SK-N-MC (cell line): ENCODE measurements at regions not wholly inside any gene's neighbourhood (a gene's known extent, or its start where the extent isn't known, plus 50 kb on each side); places are given as distances from the start of the nearest gene placed in this dataset.

Experiments used
- DNase-seq: peaks from one replicate; pipeline ENCODE4 v3.0.0-alpha.2; 2011; ENCODE audit warnings: low read depth, low spot score
- H3K27ac ChIP-seq: fragments of 200-600 bp; sonication (generic); 2 replicates; pipeline ENCODE4 v1.5.1; 2016; ENCODE audit warnings: mixed run types
- H3K36me3 ChIP-seq: fragments of 200-600 bp; sonication (generic); 2 replicates; pipeline ENCODE4 v1.6.1; 2017; ENCODE audit warnings: antibody characterized with exemption, low read length, mixed read lengths; ENCODE audit not compliant: insufficient read depth
- H3K4me3 ChIP-seq: fragments of 200-600 bp; sonication (generic); 2 replicates; pipeline ENCODE4 v1.5.1; 2016
- H3K9ac ChIP-seq: fragments of 200-600 bp; sonication (generic); 2 replicates; pipeline ENCODE4 v1.8.0; 2017; ENCODE audit warnings: mixed run types, mixed read lengths; ENCODE audit not compliant: insufficient read length
- H3K9me3 ChIP-seq: fragments of 200-600 bp; sonication (generic); 2 replicates; pipeline ENCODE4 v1.6.1; 2017; ENCODE audit warnings: low read depth, mild to moderate bottlenecking, antibody characterized with exemption, low read length, moderate library complexity, mixed read lengths
- EZH2 ChIP-seq: fragments of 200-600 bp; sonication (generic); IDR thresholded peaks from one replicate; pipeline ENCODE4 v1.6.1; 2017; ENCODE audit warnings: antibody characterized with exemption
- FOXP2 ChIP-seq: optimal IDR thresholded peaks from 2 replicates; pipeline ENCODE3; 2011; ENCODE audit warnings: mild to moderate bottlenecking, moderate library complexity; ENCODE audit not compliant: insufficient read depth; ENCODE audit errors: extremely low read length, control extremely low read depth
- POLR2AphosphoS5 ChIP-seq: IDR thresholded peaks from 2 replicates; pipeline ENCODE4 v1.6.1; 2012; ENCODE audit warnings: mild to moderate bottlenecking, low read depth, low read length, borderline replicate concordance

DNA sequence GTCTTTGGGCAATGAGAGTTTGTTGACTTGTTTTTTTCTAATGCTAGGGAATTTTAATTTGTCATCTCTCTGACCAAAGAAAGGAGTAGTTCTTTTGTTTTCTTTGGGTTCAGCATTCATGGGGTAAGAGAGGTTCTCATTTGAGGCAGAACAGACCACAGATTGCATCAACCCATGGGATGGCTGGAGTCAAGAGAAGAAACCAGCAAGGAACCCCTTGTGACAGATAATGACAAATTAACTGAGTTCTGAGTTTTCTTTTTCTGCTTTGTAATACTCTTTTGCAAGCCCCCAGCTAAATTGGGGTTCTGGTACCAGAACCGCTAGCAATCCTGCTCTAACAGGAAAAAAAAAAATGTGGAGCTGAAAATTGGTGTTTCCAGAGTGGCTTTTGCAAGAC is 864.1 kb downstream of the DIAPH3 start:
- H3K27ac ChIP-seq = no peak overlapping the region
- DNase-seq = no peak
- H3K9ac ChIP-seq = no peak overlapping the region
- no peak for TF ChIP-seq POLR2AphosphoS5
- TF ChIP-seq EZH2 = no peak
- no peak for TF ChIP-seq FOXP2
- H3K36me3 ChIP-seq = no peaks in the 10 kb centered on the region
- no peak overlapping the region for H3K4me3 ChIP-seq
- H3K9me3 ChIP-seq = no peaks in the 10 kb centered on the region

DNA sequence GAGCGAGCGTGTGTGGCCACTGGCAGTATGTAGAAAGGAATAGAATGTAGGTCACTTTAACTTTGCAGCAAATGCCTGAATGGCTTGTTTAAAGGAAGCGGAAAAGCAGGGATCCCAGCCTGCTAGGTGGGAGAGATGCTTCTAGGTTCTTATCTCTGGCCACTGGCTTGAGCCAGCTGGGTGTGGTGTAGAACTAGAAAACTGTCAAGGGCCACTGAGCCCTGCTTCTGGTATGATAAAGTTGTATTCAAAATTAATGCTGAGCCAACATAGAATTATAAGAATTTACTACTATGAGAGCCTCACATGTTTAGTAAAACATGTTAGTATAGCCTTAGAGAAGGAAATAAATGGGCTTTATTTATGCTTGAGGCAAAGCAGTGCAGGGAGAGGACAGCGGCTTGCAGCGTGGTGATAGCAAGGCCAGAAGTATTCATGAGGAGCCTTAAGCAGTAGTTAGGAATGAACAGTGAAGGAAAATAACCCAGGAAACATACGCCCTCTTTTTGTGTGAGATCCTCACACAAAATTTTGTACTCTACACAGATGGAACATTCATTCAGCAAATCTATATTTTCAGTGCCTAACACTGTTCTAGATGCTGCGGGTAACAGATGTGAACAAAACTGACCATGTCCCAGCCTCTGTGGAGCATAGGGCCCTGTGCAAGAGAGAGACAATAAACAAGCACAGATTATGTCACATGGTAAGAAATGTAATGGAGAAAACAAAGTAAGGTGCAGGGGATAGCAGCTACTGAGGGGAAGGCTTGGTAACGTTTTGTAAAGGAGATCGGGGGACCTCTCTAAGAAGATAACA is 863.2 kb downstream of the DIAPH3 start:
- no peak overlapping the region for H3K27ac ChIP-seq
- H3K9me3 ChIP-seq = no peaks in the 10 kb centered on the region
- TF ChIP-seq POLR2AphosphoS5 (no peak), EZH2 (no peak), FOXP2 (no peak)
- no peak overlapping the region for H3K4me3 ChIP-seq
- no peaks in the 10 kb centered on the region for H3K36me3 ChIP-seq
- DNase-seq = no peak
- no peak overlapping the region for H3K9ac ChIP-seq

DNA sequence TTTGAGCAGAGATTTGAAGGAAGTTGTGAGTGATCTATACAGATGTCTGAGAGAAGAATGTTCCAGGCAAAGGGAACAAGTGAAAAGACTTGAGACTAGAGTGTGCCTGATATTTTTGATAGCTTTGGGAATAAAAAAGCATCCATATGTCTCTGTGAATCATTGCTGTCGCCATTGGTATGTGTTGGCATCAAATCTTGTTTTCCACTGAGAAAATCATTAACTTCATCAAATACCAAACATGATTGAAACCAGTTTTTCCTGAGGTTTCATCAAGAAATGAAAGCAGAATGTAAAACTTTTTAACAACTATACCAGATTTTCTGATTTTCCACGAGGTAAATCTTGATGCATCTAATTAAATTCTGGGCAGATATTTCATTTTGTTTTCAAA is 862.6 kb downstream of the DIAPH3 start:
- DNase-seq = no peak
- Histone ChIP-seq H3K27ac (no peak overlapping the region), H3K36me3 (no peaks in the 10 kb centered on the region), H3K4me3 (no peak overlapping the region), H3K9me3 (no peaks in the 10 kb centered on the region), H3K9ac (no peak overlapping the region)
- TF ChIP-seq FOXP2 (no peak), EZH2 (no peak), POLR2AphosphoS5 (no peak)

DNA sequence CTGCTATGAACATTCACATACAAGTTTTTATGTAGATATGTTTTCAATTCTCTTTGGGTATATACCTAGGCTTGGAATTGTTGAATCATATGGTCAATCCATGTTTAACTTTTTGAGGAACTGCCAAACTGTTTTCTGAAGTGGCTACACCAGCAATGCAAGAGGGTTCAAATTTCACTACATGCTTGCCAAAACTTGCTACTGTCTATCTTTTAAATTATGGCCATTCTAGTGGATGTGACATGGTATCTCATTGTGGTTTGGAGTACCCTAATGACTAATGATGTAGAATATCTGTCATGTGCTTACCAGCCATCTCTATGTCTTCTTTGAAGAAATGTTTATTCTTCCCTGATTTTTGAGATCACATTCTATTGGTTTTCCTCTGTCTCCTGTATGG is 860.3 kb downstream of the DIAPH3 start:
- no peak for DNase-seq
- TF ChIP-seq FOXP2 (no peak), EZH2 (no peak), POLR2AphosphoS5 (no peak)
- no peak overlapping the region for H3K4me3 ChIP-seq

DNA sequence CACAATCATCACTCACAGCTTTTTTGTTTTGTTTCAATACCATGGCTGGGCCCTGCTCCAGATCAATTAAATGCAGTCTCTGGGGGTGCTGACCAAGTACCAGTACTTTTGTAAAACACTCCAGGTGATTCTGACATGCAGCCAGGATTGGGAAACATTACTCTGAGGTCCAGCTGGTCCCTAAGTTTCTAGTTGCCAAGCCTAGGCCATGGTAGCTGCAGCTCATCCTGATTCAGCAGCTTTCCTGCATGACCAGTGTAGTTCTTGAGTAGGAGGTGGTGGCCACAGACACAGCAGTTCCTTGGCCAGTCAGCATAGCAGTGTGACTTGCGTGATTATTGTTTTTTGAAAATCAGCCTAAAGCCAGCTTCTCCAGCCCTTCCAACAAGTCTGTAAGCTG is 859.1 kb downstream of the DIAPH3 start:
- Histone ChIP-seq H3K27ac (no peak overlapping the region), H3K4me3 (no peak overlapping the region), H3K9me3 (no peaks in the 10 kb centered on the region), H3K36me3 (no peaks in the 10 kb centered on the region), H3K9ac (no peak overlapping the region)
- DNase-seq = no peak
- TF ChIP-seq POLR2AphosphoS5 (no peak), EZH2 (no peak), FOXP2 (no peak)

More for the DNA sequence above, 860.3 kb downstream of the DIAPH3 start:
- Histone ChIP-seq H3K36me3 (no peaks in the 10 kb centered on the region), H3K27ac (no peak overlapping the region), H3K9me3 (no peaks in the 10 kb centered on the region), H3K9ac (no peak overlapping the region)

DNA sequence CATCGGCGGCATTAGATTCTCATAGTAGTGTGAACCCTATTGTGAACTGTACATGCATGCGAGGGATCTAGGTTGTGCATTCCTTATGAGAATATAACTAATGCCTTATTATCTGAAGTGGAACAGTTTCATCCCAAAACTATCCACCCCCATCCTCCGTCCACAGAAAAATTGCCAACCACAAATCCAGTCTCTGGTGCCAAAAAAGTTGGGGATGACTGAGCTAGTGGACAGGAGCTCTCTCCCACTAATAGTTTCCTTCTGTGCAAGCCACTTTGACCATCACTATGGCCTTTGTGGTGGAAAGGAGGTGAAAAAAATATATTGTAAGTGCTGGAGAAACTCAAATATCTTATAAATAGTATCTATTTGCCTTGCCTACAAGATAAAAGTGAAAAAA is 857.8 kb downstream of the DIAPH3 start:
- H3K9ac ChIP-seq = no peak overlapping the region
- no peak overlapping the region for H3K4me3 ChIP-seq
- no peak for DNase-seq
- no peaks in the 10 kb centered on the region for H3K36me3 ChIP-seq
- TF ChIP-seq POLR2AphosphoS5 (no peak), EZH2 (no peak), FOXP2 (no peak)
- no peaks in the 10 kb centered on the region for H3K9me3 ChIP-seq
- H3K27ac ChIP-seq = no peak overlapping the region

DNA sequence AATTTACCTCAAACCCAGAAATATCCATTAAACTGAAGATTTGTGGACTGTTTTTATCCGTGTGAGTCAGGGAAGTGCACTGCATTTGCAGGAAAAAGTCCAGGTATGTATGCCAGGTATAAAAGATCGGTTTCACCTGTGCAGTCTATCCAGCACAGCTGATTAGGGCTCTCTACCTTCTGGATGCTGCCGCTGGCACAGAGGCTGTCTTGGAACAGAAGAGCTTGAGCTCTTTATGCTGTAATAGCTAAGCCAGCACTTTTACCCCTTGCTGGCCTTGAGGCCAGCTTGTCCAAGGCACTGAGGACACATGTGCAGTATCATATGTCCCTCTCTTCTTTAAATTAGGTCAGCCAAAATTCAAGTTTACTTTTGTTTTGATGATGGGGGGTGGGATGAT is 851.0 kb downstream of the DIAPH3 start:
- no peaks in the 10 kb centered on the region for H3K36me3 ChIP-seq
- H3K4me3 ChIP-seq = no peak overlapping the region
- no peak overlapping the region for H3K27ac ChIP-seq
- no peak for DNase-seq
- no peak for TF ChIP-seq POLR2AphosphoS5
- no peak for TF ChIP-seq FOXP2
- no peak overlapping the region for H3K9ac ChIP-seq
- no peaks in the 10 kb centered on the region for H3K9me3 ChIP-seq

DNA sequence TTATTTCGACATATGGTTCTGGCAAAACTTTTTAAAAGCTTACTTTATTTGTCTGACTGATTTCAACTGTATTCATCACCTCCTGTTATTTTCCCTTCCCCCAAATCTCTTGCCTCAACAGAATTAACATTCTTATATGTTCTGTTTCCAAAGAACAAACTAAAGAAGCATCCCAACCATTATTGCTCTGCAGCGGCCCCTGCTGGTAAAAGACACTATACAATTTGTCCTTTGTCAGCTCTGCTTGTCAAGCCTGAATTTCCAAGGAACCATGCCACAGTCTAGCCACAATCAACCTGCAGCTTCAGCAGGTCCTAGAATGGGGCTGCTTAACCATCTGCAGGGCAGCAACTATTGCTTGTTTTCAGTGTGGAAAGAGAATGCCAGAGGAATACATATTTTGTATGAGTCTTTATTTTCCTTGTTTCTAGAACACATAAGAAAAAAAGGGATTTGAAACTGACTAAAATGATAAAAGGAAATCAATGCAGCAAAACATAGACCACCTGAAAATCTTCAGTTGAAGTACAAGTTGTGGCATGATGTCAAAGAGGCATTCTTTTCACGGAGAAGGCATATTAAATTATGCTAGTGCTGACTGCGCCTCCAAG is 845.3 kb downstream of the DIAPH3 start:
- TF ChIP-seq POLR2AphosphoS5 (no peak), FOXP2 (no peak), EZH2 (no peak)
- no peaks in the 10 kb centered on the region for H3K9me3 ChIP-seq
- H3K27ac ChIP-seq = peak overlapping the region; percentile 62; the same call in 1 of the 2 replicates
- no peaks in the 10 kb centered on the region for H3K36me3 ChIP-seq
- DNase-seq = peak; percentile 68
- H3K4me3 ChIP-seq = peak overlapping the region; percentile 25; the same call in 1 of the 2 replicates
- no peak overlapping the region for H3K9ac ChIP-seq

DNA sequence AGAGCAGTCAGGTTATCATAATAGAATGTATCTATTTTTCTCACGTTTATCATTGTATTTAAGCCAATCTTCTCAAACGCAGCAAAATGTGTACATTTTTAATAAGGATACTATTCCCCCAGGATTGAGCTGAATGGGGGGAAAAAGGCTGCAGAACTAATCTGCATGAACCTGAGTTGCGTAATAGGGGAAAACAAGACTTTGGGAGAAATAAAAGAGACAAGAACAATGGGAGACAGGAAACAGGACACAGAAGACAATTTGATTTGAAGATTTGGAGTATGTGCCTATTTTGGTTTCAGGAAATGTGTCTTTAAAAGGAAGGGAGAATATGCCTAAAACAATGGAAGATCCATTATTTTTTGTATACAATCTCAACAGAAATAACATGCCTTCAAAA is 844.5 kb downstream of the DIAPH3 start:
- peak overlapping the region; percentile 62; the same call in 1 of the 2 replicates for H3K27ac ChIP-seq

More for the DNA sequence above, 844.5 kb downstream of the DIAPH3 start:
- DNase-seq = peak; percentile 28
- Histone ChIP-seq H3K4me3 (0 out of 2 replicates have a peak overlapping the region, but pooled peaks have one; percentile 9), H3K9me3 (no peaks in the 10 kb centered on the region), H3K9ac (no peak overlapping the region), H3K36me3 (no peaks in the 10 kb centered on the region)
- TF ChIP-seq EZH2 (no peak), FOXP2 (no peak), POLR2AphosphoS5 (no peak)
